Epithelial cell of proximal tubule (primary cell): ENCODE measurements at regions not wholly inside any gene's neighbourhood (a gene's known extent, or its start where the extent isn't known, plus 50 kb on each side); places are given as distances from the start of the nearest gene placed in this dataset.

ENCODE experiments used
- DNase-seq: peaks from one replicate; pipeline ENCODE4 v3.0.0-alpha.2; 2011; ENCODE audit warnings: low read depth
- H3K4me3 ChIP-seq: 2 replicates; pipeline ENCODE4 v1.5.1; 2011; ENCODE audit warnings: low read depth, mild to moderate bottlenecking, low read length
- CTCF ChIP-seq: conservative IDR thresholded peaks from 2 replicates; pipeline ENCODE4 v1.5.1; 2012; ENCODE audit warnings: low read depth, mild to moderate bottlenecking, low read length

GRCh38 chr22:48335442-48336139 is 1492.1 kb downstream of the BRD1 start:
- DNase-seq = no peak
- TF ChIP-seq CTCF = no peak
- no peak overlapping the region for H3K4me3 ChIP-seq

- DNase-seq = no peak
- TF ChIP-seq CTCF = no peak
- H3K4me3 ChIP-seq = no peak overlapping the region
These were observed 1492.7 kb downstream of the BRD1 start for GRCh38 chr22:48334971-48335370.

- H3K4me3 ChIP-seq = no peak overlapping the region
- DNase-seq = no peak
- no peak for TF ChIP-seq CTCF
These were observed 1493.6 kb downstream of the BRD1 start for GRCh38 chr22:48333816-48334735.

GRCh38 chr22:48333323-48333763 is 1494.3 kb downstream of the BRD1 start:
- H3K4me3 ChIP-seq = no peak overlapping the region
- no peak for DNase-seq
- no peak for TF ChIP-seq CTCF

- no peak for TF ChIP-seq CTCF
- no peak for DNase-seq
- no peak overlapping the region for H3K4me3 ChIP-seq
These were observed 1495.0 kb downstream of the BRD1 start for GRCh38 chr22:48332438-48333322.

- DNase-seq = no peak
- no peak for TF ChIP-seq CTCF
- H3K4me3 ChIP-seq = no peak overlapping the region
These were observed 1495.9 kb downstream of the BRD1 start for GRCh38 chr22:48331691-48332220.
